H7 (cell line): ENCODE measurements at regions not wholly inside any gene's neighbourhood (a gene's known extent, or its start where the extent isn't known, plus 50 kb on each side); places are given as distances from the start of the nearest gene placed in this dataset.

Experiments used
- DNase-seq: peaks from one replicate; pipeline ENCODE4 v3.0.0; 2012
- H3K27me3 ChIP-seq: 2 replicates; pipeline ENCODE4 v1.6.0; 2011; ENCODE audit warnings: mild to moderate bottlenecking, low read length; ENCODE audit not compliant: control insufficient read depth, insufficient read depth
- H3K36me3 ChIP-seq: replicated peaks from 2 replicates; pipeline ENCODE4 v1.5.1; 2011; ENCODE audit warnings: low read length; ENCODE audit not compliant: control insufficient read depth, insufficient read depth
- H3K4me3 ChIP-seq: 2 replicates; pipeline ENCODE4 v1.5.1; 2011; ENCODE audit warnings: low read depth, mild to moderate bottlenecking, control low read depth, low read length, moderate library complexity; ENCODE audit not compliant: insufficient read depth

GRCh38 chr15:60118146-60118545 is 114.0 kb downstream of the FOXB1 start:
- Histone ChIP-seq H3K4me3 (no peak overlapping the region), H3K36me3 (no peaks in the 10 kb centered on the region), H3K27me3 (peaks cover 8% of the 10 kb centered on the region)
- no peak for DNase-seq

- no peak overlapping the region for H3K4me3 ChIP-seq
- DNase-seq: no peak
- no peaks in the 10 kb centered on the region for H3K36me3 ChIP-seq
- peaks cover 8% of the 10 kb centered on the region for H3K27me3 ChIP-seq
Observed at GRCh38 chr15:60118626-60119025, 114.5 kb downstream of the FOXB1 start.

- DNase-seq: no peak
- no peaks in the 10 kb centered on the region for H3K36me3 ChIP-seq
- H3K27me3 ChIP-seq: peaks cover 8% of the 10 kb centered on the region
- no peak overlapping the region for H3K4me3 ChIP-seq
Observed at GRCh38 chr15:60119101-60119500, 115.0 kb downstream of the FOXB1 start.

GRCh38 chr15:60120100-60120499 is 116.0 kb downstream of the FOXB1 start:
- DNase-seq: no peak
- H3K4me3 ChIP-seq: no peak overlapping the region
- peaks cover 8% of the 10 kb centered on the region for H3K27me3 ChIP-seq
- no peaks in the 10 kb centered on the region for H3K36me3 ChIP-seq

- H3K36me3 ChIP-seq: no peaks in the 10 kb centered on the region
- no peak overlapping the region for H3K4me3 ChIP-seq
- H3K27me3 ChIP-seq: peaks cover 8% of the 10 kb centered on the region
- no peak for DNase-seq
Observed at GRCh38 chr15:60121845-60122244, 117.7 kb downstream of the FOXB1 start.

- Histone ChIP-seq H3K4me3 (no peak overlapping the region), H3K27me3 (peaks cover 8% of the 10 kb centered on the region), H3K36me3 (no peaks in the 10 kb centered on the region)
- DNase-seq: no peak
Observed at GRCh38 chr15:60122691-60123090, 118.6 kb downstream of the FOXB1 start.

- no peak overlapping the region for H3K4me3 ChIP-seq
- peaks cover 6% of the 10 kb centered on the region for H3K27me3 ChIP-seq
- no peaks in the 10 kb centered on the region for H3K36me3 ChIP-seq
- no peak for DNase-seq
Observed at GRCh38 chr15:60124460-60125070, 120.5 kb downstream of the FOXB1 start.

GRCh38 chr15:60125334-60125733 is 121.2 kb downstream of the FOXB1 start:
- peaks cover 6% of the 10 kb centered on the region for H3K27me3 ChIP-seq
- DNase-seq: no peak
- no peak overlapping the region for H3K4me3 ChIP-seq
- no peaks in the 10 kb centered on the region for H3K36me3 ChIP-seq

- no peaks in the 10 kb centered on the region for H3K36me3 ChIP-seq
- peaks cover 6% of the 10 kb centered on the region for H3K27me3 ChIP-seq
- DNase-seq: no peak
- H3K4me3 ChIP-seq: no peak overlapping the region
Observed at GRCh38 chr15:60126200-60126599, 122.1 kb downstream of the FOXB1 start.

- H3K27me3 ChIP-seq: peaks cover 5% of the 10 kb centered on the region
- no peak for DNase-seq
- H3K4me3 ChIP-seq: no peak overlapping the region
- no peaks in the 10 kb centered on the region for H3K36me3 ChIP-seq
Observed at GRCh38 chr15:60126661-60127060, 122.5 kb downstream of the FOXB1 start.

- Histone ChIP-seq H3K36me3 (no peaks in the 10 kb centered on the region), H3K4me3 (peak overlapping the region; percentile 14; the same call in 1 of the 2 replicates), H3K27me3 (no peaks in the 10 kb centered on the region)
- no peak for DNase-seq
Observed at GRCh38 chr15:60128000-60128376, 123.9 kb downstream of the FOXB1 start.

- Histone ChIP-seq H3K4me3 (no peak overlapping the region), H3K36me3 (no peaks in the 10 kb centered on the region), H3K27me3 (no peaks in the 10 kb centered on the region)
- DNase-seq: no peak
Observed at GRCh38 chr15:60128710-60129109, 124.6 kb downstream of the FOXB1 start.

- H3K4me3 ChIP-seq: no peak overlapping the region
- H3K36me3 ChIP-seq: no peaks in the 10 kb centered on the region
- no peak for DNase-seq
- no peaks in the 10 kb centered on the region for H3K27me3 ChIP-seq
Observed at GRCh38 chr15:60130398-60130797, 126.3 kb downstream of the FOXB1 start.

GRCh38 chr15:60130821-60131220 is 126.7 kb downstream of the FOXB1 start:
- DNase-seq: no peak
- Histone ChIP-seq H3K36me3 (no peaks in the 10 kb centered on the region), H3K27me3 (no peaks in the 10 kb centered on the region), H3K4me3 (no peak overlapping the region)

- no peak overlapping the region for H3K4me3 ChIP-seq
- DNase-seq: no peak
- H3K27me3 ChIP-seq: no peaks in the 10 kb centered on the region
- H3K36me3 ChIP-seq: no peaks in the 10 kb centered on the region
Observed at GRCh38 chr15:60134609-60135008, 130.5 kb downstream of the FOXB1 start.

- DNase-seq: no peak
- no peaks in the 10 kb centered on the region for H3K36me3 ChIP-seq
- no peaks in the 10 kb centered on the region for H3K27me3 ChIP-seq
- H3K4me3 ChIP-seq: no peak overlapping the region
Observed at GRCh38 chr15:60135961-60136360, 131.8 kb downstream of the FOXB1 start.
